ENCODE measurements at regions not wholly inside any gene's neighbourhood (a gene's known extent, or its start where the extent isn't known, plus 50 kb on each side); places are given as distances from the start of the nearest gene placed in this dataset.

GRCh38 chr13:40192452-40192851 lies 474.0 kb downstream of the FOXO1 start:
- no peak for DNase-seq (ENCODE audit: low spot score)

- DNase-seq (ENCODE audit: low spot score), result peak; percentile 61
Observed at GRCh38 chr13:40192858-40193257, 473.6 kb downstream of the FOXO1 start.

GRCh38 chr13:40193286-40194223 lies 472.9 kb downstream of the FOXO1 start:
- DNase-seq (ENCODE audit: low spot score), result peak; percentile 64

GRCh38 chr13:40194224-40194806 lies 472.1 kb downstream of the FOXO1 start:
- no peak for DNase-seq (ENCODE audit: low spot score)

- DNase-seq (ENCODE audit: low spot score), result no peak
Observed at GRCh38 chr13:40197049-40197448, 469.4 kb downstream of the FOXO1 start.

GRCh38 chr13:40197936-40198595 lies 468.4 kb downstream of the FOXO1 start:
- DNase-seq (ENCODE audit: low spot score), result no peak

GRCh38 chr13:40200273-40200978 lies 466.0 kb downstream of the FOXO1 start:
- DNase-seq (ENCODE audit: low spot score), result no peak

- DNase-seq (ENCODE audit: low spot score), result no peak
Observed at GRCh38 chr13:40204246-40204645, 462.2 kb downstream of the FOXO1 start.

GRCh38 chr13:40205771-40206240 lies 460.6 kb downstream of the FOXO1 start:
- no peak for DNase-seq (ENCODE audit: low spot score)

GRCh38 chr13:40206241-40207000 lies 460.0 kb downstream of the FOXO1 start:
- no peak for DNase-seq (ENCODE audit: low spot score)

- DNase-seq (ENCODE audit: low spot score), result no peak
Observed at GRCh38 chr13:40207001-40207478, 459.4 kb downstream of the FOXO1 start.

GRCh38 chr13:40208517-40208916 lies 457.9 kb downstream of the FOXO1 start:
- no peak for DNase-seq (ENCODE audit: low spot score)

- no peak for DNase-seq (ENCODE audit: low spot score)
Observed at GRCh38 chr13:40210865-40211585, 455.4 kb downstream of the FOXO1 start.

- no peak for DNase-seq (ENCODE audit: low spot score)
Observed at GRCh38 chr13:40211586-40211968, 454.9 kb downstream of the FOXO1 start.

- no peak for DNase-seq (ENCODE audit: low spot score)
Observed at GRCh38 chr13:40213779-40214178, 452.7 kb downstream of the FOXO1 start.

- no peak for DNase-seq (ENCODE audit: low spot score)
Observed at GRCh38 chr13:40215311-40215710, 451.1 kb downstream of the FOXO1 start.

- no peak for DNase-seq (ENCODE audit: low spot score)
Observed at GRCh38 chr13:40215747-40216146, 450.7 kb downstream of the FOXO1 start.

GRCh38 chr13:40217675-40218074 lies 448.8 kb downstream of the FOXO1 start:
- no peak for DNase-seq (ENCODE audit: low spot score)

GRCh38 chr13:40220299-40220935 lies 446.0 kb downstream of the FOXO1 start:
- DNase-seq (ENCODE audit: low spot score), result no peak

- DNase-seq (ENCODE audit: low spot score), result no peak
Observed at GRCh38 chr13:40221131-40221459, 445.3 kb downstream of the FOXO1 start.

All from GM03348 (cell line).